ENCODE measurements at regions not wholly inside any gene's neighbourhood (a gene's known extent, or its start where the extent isn't known, plus 50 kb on each side); places are given as distances from the start of the nearest gene placed in this dataset.

DNA sequence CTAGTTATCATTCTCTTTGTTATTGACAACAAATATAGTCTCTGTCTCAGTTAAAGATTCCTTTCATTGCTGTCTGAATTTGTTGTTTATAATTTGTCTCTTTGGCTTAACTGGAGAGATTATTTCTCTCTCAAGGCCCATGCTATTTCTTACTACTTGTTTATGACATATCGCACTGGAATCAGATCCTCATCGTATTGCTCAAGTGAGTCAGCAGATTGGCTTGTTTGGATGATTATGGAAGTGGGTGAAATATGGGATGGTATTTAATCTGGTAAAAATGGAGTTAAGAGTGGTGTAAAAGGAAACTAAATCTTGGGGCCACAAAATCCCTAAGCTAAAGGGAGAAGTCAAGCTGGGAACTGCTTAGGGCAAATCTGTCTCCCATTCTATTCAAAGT lies 613.1 kb downstream of the SI start:
- BruUV-seq (replicated peaks): no TSS peak
- H3K4me1 ChIP-seq (ENCODE audit: control insufficient read depth, extremely low read depth, insufficient read depth, low read length): no peaks in the 10 kb centered on the region
- no peaks in the 10 kb centered on the region for H3K27me3 ChIP-seq (ENCODE audit: control insufficient read depth in 2 of 2, insufficient read depth in 2 of 2, low read length in 2 of 2)
- H4K20me1 ChIP-seq (replicated peaks; ENCODE audit: control insufficient read depth, extremely low read depth, insufficient read depth, low read length): no peaks in the 10 kb centered on the region
- H3K9ac ChIP-seq (replicated peaks; ENCODE audit: extremely low read depth, insufficient read depth, low read length): no peak overlapping the region
- no peak for TF ChIP-seq POLR2A (IDR thresholded peaks at IDR 0.05; ENCODE audit: low read depth, low read length)
- no peak for TF ChIP-seq GATA2 (IDR thresholded peaks at IDR 0.05; ENCODE audit: insufficient read depth, insufficient read length, low read depth, low read length)
- TF ChIP-seq POLR2AphosphoS5 (IDR thresholded peaks at IDR 0.05; ENCODE audit: insufficient read depth, low read depth, low read length): no peak
- TF ChIP-seq, protein P1, sequence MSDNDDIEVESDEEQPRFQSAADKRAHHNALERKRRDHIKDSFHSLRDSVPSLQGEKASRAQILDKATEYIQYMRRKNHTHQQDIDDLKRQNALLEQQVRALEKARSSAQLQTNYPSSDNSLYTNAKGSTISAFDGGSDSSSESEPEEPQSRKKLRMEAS (IDR thresholded peaks at IDR 0.05; ENCODE audit: insufficient read depth, insufficient read length): no peak
- no peak for TF ChIP-seq EZH2 (IDR thresholded peaks at IDR 0.05; ENCODE audit: borderline replicate concordance, low read depth, low read length, severe bottlenecking)
- TF ChIP-seq MYC (IDR thresholded peaks at IDR 0.05; ENCODE audit: low read depth, low read length): no peak
- TF ChIP-seq JUN (IDR thresholded peaks at IDR 0.05; ENCODE audit: borderline replicate concordance, insufficient read depth, insufficient read length, low read depth): no peak
- no peak for TF ChIP-seq FOS (IDR thresholded peaks at IDR 0.05; ENCODE audit: borderline replicate concordance, insufficient read depth, low read length)
- TF ChIP-seq, protein P2, sequence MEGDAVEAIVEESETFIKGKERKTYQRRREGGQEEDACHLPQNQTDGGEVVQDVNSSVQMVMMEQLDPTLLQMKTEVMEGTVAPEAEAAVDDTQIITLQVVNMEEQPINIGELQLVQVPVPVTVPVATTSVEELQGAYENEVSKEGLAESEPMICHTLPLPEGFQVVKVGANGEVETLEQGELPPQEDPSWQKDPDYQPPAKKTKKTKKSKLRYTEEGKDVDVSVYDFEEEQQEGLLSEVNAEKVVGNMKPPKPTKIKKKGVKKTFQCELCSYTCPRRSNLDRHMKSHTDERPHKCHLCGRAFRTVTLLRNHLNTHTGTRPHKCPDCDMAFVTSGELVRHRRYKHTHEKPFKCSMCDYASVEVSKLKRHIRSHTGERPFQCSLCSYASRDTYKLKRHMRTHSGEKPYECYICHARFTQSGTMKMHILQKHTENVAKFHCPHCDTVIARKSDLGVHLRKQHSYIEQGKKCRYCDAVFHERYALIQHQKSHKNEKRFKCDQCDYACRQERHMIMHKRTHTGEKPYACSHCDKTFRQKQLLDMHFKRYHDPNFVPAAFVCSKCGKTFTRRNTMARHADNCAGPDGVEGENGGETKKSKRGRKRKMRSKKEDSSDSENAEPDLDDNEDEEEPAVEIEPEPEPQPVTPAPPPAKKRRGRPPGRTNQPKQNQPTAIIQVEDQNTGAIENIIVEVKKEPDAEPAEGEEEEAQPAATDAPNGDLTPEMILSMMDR (IDR thresholded peaks at IDR 0.05; ENCODE audit: extremely low read depth in 1 of 2, insufficient read depth in 1 of 2, low read depth in 1 of 2, low read length in 2 of 2): no peak
- DNase-seq (ENCODE audit: low read depth, low spot score) (no peak), FAIRE-seq (no peak)
- H3K36me3 ChIP-seq (ENCODE audit: control insufficient read depth in 2 of 2, extremely low read depth in 1 of 2, insufficient read depth in 2 of 2, low read length in 2 of 2): no peaks in the 10 kb centered on the region
- CTCF ChIA-PET: no interaction called here
- H3K4me3 ChIP-seq (replicated peaks in 1 of 3; ENCODE audit: insufficient read depth in 1 of 3, low read depth in 1 of 3, low read length in 3 of 3): no peak overlapping the region
- H2AFZ ChIP-seq (ENCODE audit: low read depth, low read length): no peak overlapping the region
- no peak overlapping the region for H3K27ac ChIP-seq (ENCODE audit: insufficient read depth, low read depth, low read length)
- no peaks in the 10 kb centered on the region for H3K9me3 ChIP-seq (replicated peaks; ENCODE audit: control insufficient read depth, insufficient read depth, low read length)
- H3K4me2 ChIP-seq (ENCODE audit: insufficient read depth, low read length): no peak overlapping the region
- H3K79me2 ChIP-seq (ENCODE audit: control insufficient read depth, insufficient read depth, low read length): no peaks in the 10 kb centered on the region
- no peaks in the 10 kb centered on the region for H3K9me1 ChIP-seq (replicated peaks; ENCODE audit: control insufficient read depth, extremely low read depth, insufficient read depth, low read length)
- intact Hi-C loops (cut with micrococcal nuclease) (no loop called here), dilution Hi-C loops (cut with MboI; ENCODE audit: extremely low pct_ligation_motif_present, low sequenced_read_pairs) (no loop called here)
- POLR2A ChIA-PET: no interaction called here

Measured in endothelial cell of umbilical vein (primary cell).